Omental fat pad (tissue), 3 donors: ENCODE measurements at regions not wholly inside any gene's neighbourhood (a gene's known extent, or its start where the extent isn't known, plus 50 kb on each side); places are given as distances from the start of the nearest gene placed in this dataset.

Experiments
- ATAC-seq: fragments of 150-250 bp; one replicate; pipeline ENCODE4 v1.9.1; 2016; ENCODE audit warnings: mild to moderate bottlenecking, moderate library complexity; ENCODE audit not compliant: low FRiP score
- DNase-seq: peaks from one replicate; pipeline ENCODE4 v3.0.0-alpha.2; 2019; ENCODE audit warnings: low spot score
- CTCF ChIP-seq, 3 donors: fragments of 450-650 bp; IDR thresholded peaks; one replicate each; pipeline ENCODE4 v1.5.1; 2016 to 2017; ENCODE audit warnings: antibody characterized with exemption in 3 of 3, mild to moderate bottlenecking in 3 of 3, moderate library complexity in 2 of 3

- DNase-seq (no peak), ATAC-seq (no peak)
- no peak for TF ChIP-seq CTCF (IDR thresholded peaks at IDR 0.05)
Measured at GRCh38 chr3:144308396-144308795, 336.8 kb downstream of the DIPK2A start.

- TF ChIP-seq CTCF (IDR thresholded peaks at IDR 0.05): no peak
- DNase-seq (no peak), ATAC-seq (no peak)
Measured at GRCh38 chr3:144312702-144313101, 341.1 kb downstream of the DIPK2A start.

GRCh38 chr3:144314946-144315345 lies 343.3 kb downstream of the DIPK2A start:
- ATAC-seq (no peak), DNase-seq (no peak)
- TF ChIP-seq CTCF (IDR thresholded peaks at IDR 0.05): no peak

GRCh38 chr3:144317961-144318360 lies 346.3 kb downstream of the DIPK2A start:
- no peak for DNase-seq
- TF ChIP-seq CTCF (IDR thresholded peaks at IDR 0.05): no peak
- ATAC-seq: no peak

- DNase-seq (no peak), ATAC-seq (no peak)
- no peak for TF ChIP-seq CTCF (IDR thresholded peaks at IDR 0.05)
Measured at GRCh38 chr3:144324076-144324475, 352.5 kb downstream of the DIPK2A start.

- no peak for DNase-seq
- ATAC-seq: no peak
- no peak for TF ChIP-seq CTCF (IDR thresholded peaks at IDR 0.05)
Measured at GRCh38 chr3:144332868-144333267, 361.2 kb downstream of the DIPK2A start.

- no peak for DNase-seq
- no peak for ATAC-seq
Measured at GRCh38 chr3:144341471-144341870, 369.8 kb downstream of the DIPK2A start.

More at GRCh38 chr3:144341471-144341870, 369.8 kb downstream of the DIPK2A start:
- TF ChIP-seq CTCF (IDR thresholded peaks at IDR 0.05): no peak
